Sigmoid colon (tissue), 6 donors: ENCODE measurements at regions not wholly inside any gene's neighbourhood (a gene's known extent, or its start where the extent isn't known, plus 50 kb on each side); places are given as distances from the start of the nearest gene placed in this dataset.
"Not testable (repeated sequence)": the region's sequence is repeated elsewhere in the genome, so short reads cannot be mapped to it uniquely, and the experiment has no call there.

Experiments used
- DNase-seq: peaks from one replicate; pipeline ENCODE4 v3.0.0-alpha.2; 2019
- H3K27ac ChIP-seq, 4 donors: fragments of 200-600 bp; sonication (generic); one replicate each; pipeline ENCODE4 v1.5.1; 2016 to 2019; ENCODE audit warnings: mild to moderate bottlenecking in 1 of 4
- H3K27me3 ChIP-seq, 3 donors: fragments of 200-600 bp; sonication (generic); one replicate each; pipeline ENCODE4 v1.5.1; 2019; ENCODE audit warnings: mild to moderate bottlenecking in 1 of 3
- H3K36me3 ChIP-seq, 4 donors: fragments of 200-600 bp; sonication (generic); one replicate each; pipeline ENCODE4 v1.5.1; 2016 to 2019
- H3K4me1 ChIP-seq, 4 donors: fragments of 200-600 bp; sonication (generic); one replicate each; pipeline ENCODE4 v1.5.1; 2017 to 2019
- H3K4me3 ChIP-seq, 4 donors: fragments of 200-600 bp; sonication (generic); one replicate each; pipeline ENCODE4 v1.5.1; 2017 to 2019; ENCODE audit warnings: mild to moderate bottlenecking in 2 of 4, moderate library complexity in 1 of 4
- H3K9me3 ChIP-seq, 4 donors: fragments of 200-600 bp in 3 of 4; sonication (generic) in 3 of 4; one replicate each; pipeline versions ENCODE4 v1.5.1 to v1.6.1; 2013 to 2019
- EP300 ChIP-seq, 4 donors: sonication (generic); formaldehyde crosslinking; IDR thresholded peaks; one replicate each; pipeline ENCODE4 v1.6.1; 2017; ENCODE audit warnings: antibody characterized with exemption in 4 of 4
- POLR2A ChIP-seq, 2 donors: fragments of 450-650 bp; IDR thresholded peaks; one replicate each; pipeline ENCODE4 v1.6.1; 2016; ENCODE audit warnings: antibody characterized with exemption in 2 of 2, mild to moderate bottlenecking in 2 of 2, moderate library complexity in 2 of 2
- POLR2AphosphoS5 ChIP-seq, 4 donors: sonication (generic); formaldehyde crosslinking; IDR thresholded peaks; one replicate each; pipeline ENCODE4 v1.6.1; 2017; ENCODE audit warnings: antibody characterized with exemption in 4 of 4
- WGBS, 2 donors: extraction: QIAGEN DNeasy Blood & Tissue Kit; methylation state at CpG; one replicate each; pipeline ENCODE4 v1.1.7; 2013; 5-methylcytosine and 5-hydroxymethylcytosine counted together
- intact Hi-C: fragments of 100-400 bp; cut with DNase I; formaldehyde crosslinking; loops from one replicate; pipeline ENCODE4 v1.15.1; 2023
- TF ChIP-seq, protein P1 (sequence below), 4 experiments: fragments of 450-650 bp in 3 of 4; fragments of 200-600 bp in 1 of 4; IDR thresholded peaks; one replicate each; pipeline ENCODE4 v1.5.1; 2016 to 2019; ENCODE audit warnings: antibody characterized with exemption in 4 of 4, mild to moderate bottlenecking in 3 of 4, moderate library complexity in 2 of 4
- donor health status: healthy with polysubstance abuse.
- donor health status: healthy.

DNA sequence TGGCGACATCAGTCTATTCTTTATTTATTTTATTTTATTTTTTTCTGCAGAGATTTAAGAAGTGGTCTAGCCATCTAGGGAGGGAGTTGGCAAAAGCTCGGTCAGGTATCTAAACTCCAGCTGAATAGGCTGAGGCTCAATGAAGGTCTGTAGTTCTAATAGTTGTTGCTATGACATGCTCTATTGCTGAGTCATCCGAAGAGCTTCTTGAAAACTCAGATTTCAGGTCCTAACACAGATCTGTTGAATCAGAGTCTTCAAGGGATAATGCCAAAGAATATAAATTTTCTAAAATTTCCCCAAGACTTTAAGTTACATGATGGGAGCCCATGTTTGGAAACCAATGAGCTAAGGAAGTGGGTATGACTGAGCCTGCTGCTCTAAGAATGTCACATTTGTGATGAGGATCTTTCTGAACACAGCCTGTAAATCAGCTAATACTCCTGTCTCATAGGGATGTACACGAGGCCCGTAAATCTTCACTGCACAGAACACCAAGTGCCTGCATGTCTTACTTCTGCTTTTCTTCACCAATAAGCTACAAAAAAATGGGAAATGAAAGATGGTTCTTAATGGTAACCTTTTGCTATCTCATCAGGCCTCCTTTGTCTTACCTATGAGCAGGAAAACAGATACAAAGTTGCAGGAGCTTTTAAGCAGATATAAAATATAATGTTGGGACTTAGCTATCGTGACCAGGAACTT, 901.4 kb upstream of the API5 start:
- Histone ChIP-seq H3K36me3 (no peaks in the 10 kb centered on the region), H3K4me3 (no peak overlapping the region), H3K4me1 (no peaks in the 10 kb centered on the region), H3K9me3 (peaks cover 0 to 3% (median 0%) of the 10 kb centered on the region in 4 donors), H3K27ac (no peak overlapping the region), H3K27me3 (no peaks in the 10 kb centered on the region)
- intact Hi-C loops, result no loop called here
- WGBS, 2 donors, result 59 to 71% methylated on average over 6 of the region's 6 CpGs
- DNase-seq, result no peak
- TF ChIP-seq, protein P1, sequence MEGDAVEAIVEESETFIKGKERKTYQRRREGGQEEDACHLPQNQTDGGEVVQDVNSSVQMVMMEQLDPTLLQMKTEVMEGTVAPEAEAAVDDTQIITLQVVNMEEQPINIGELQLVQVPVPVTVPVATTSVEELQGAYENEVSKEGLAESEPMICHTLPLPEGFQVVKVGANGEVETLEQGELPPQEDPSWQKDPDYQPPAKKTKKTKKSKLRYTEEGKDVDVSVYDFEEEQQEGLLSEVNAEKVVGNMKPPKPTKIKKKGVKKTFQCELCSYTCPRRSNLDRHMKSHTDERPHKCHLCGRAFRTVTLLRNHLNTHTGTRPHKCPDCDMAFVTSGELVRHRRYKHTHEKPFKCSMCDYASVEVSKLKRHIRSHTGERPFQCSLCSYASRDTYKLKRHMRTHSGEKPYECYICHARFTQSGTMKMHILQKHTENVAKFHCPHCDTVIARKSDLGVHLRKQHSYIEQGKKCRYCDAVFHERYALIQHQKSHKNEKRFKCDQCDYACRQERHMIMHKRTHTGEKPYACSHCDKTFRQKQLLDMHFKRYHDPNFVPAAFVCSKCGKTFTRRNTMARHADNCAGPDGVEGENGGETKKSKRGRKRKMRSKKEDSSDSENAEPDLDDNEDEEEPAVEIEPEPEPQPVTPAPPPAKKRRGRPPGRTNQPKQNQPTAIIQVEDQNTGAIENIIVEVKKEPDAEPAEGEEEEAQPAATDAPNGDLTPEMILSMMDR (IDR thresholded peaks at IDR 0.05), result no peak
- TF ChIP-seq POLR2AphosphoS5 (IDR thresholded peaks at IDR 0.05), result no peak
- TF ChIP-seq POLR2A (IDR thresholded peaks at IDR 0.05), result no peak
- TF ChIP-seq EP300 (IDR thresholded peaks at IDR 0.05), result no peak

DNA sequence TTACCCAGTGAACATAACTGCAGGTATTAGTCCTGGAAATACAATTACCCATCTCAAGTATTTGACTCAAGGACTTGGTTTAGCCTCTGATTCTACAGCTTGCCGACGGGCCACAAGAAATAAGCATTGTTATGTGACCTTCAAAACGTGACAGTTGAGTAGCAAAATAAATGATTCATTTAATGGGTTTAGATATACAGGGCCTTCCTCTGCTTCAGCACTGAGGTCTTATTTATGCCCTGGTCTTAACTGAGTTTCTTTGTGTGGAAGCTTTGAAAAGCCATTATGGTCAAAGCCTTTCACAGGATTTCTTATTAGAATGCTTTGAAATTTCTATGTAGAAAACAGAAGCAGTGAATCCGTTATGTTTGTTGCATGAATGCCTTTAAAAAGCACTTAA, 899.2 kb upstream of the API5 start:
- TF ChIP-seq, protein P1 (IDR thresholded peaks at IDR 0.05), result no peak
- TF ChIP-seq EP300 (IDR thresholded peaks at IDR 0.05), result no peak
- TF ChIP-seq POLR2AphosphoS5 (IDR thresholded peaks at IDR 0.05), result no peak
- no peak for TF ChIP-seq POLR2A (IDR thresholded peaks at IDR 0.05)
- no peak for DNase-seq
- Histone ChIP-seq H3K27ac (no peak overlapping the region), H3K27me3 (no peaks in the 10 kb centered on the region), H3K4me3 (no peak overlapping the region), H3K9me3 (peaks cover 0 to under 1% (median 0%) of the 10 kb centered on the region in 4 donors), H3K4me1 (no peaks in the 10 kb centered on the region), H3K36me3 (no peaks in the 10 kb centered on the region)
- 51 to 64% methylated on average over 4 of the region's 4 CpGs for WGBS, 2 donors
- intact Hi-C loops, result no loop called here

DNA sequence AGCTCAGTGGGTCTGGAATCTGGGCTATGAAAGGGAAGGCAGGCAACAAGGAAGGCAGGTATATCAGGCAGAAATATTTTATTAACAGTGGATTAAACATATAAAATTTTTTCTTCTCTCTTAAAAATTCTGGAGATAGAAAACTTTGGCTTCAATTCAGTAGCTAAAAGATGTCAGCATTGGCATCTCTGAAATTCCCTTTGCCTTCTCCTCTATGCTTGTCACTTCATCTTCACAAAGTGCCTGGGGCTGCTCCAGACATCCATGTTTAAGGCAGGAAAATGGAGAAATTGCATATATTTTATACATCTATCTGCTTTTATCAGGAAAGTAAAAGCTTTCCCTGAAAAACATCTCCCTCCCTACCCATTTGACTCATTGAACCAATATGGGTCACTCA, 894.1 kb upstream of the API5 start:
- no peak overlapping the region for H3K27ac ChIP-seq
- no peaks in the 10 kb centered on the region for H3K36me3 ChIP-seq
- no peaks in the 10 kb centered on the region for H3K27me3 ChIP-seq
- no peak for TF ChIP-seq POLR2A (IDR thresholded peaks at IDR 0.05)
- TF ChIP-seq POLR2AphosphoS5 (IDR thresholded peaks at IDR 0.05), result no peak
- TF ChIP-seq, protein P1 (IDR thresholded peaks at IDR 0.05), result no peak
- no peak for TF ChIP-seq EP300 (IDR thresholded peaks at IDR 0.05)
- H3K9me3 ChIP-seq, result no peaks in the 10 kb centered on the region
- intact Hi-C loops, result no loop called here
- H3K4me3 ChIP-seq, result no peak overlapping the region
- H3K4me1 ChIP-seq, result no peaks in the 10 kb centered on the region
- DNase-seq, result no peak

DNA sequence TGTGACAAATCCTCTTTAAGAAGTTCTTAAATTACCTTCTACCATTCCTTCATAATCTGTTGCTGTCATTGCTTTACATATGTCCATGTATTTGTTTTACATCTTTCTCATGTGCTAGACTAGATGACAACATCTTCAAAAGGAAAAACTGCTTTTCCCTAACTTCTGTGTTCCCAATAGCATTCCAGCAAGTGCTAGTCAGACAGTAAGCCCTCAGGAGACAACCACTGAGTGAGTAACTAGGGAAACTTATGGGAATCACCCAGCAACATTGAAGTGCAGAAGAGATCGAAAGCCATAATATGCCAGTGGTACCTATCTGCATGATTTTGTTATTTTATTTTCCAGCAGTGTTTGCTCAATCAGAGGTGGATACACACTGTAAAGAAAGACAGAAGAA, 889.7 kb upstream of the API5 start:
- H3K27me3 ChIP-seq, result no peaks in the 10 kb centered on the region
- TF ChIP-seq POLR2AphosphoS5 (IDR thresholded peaks at IDR 0.05), result no peak
- no peaks in the 10 kb centered on the region for H3K9me3 ChIP-seq
- no peak overlapping the region for H3K4me3 ChIP-seq
- intact Hi-C loops, result no loop called here
- H3K36me3 ChIP-seq, result no peaks in the 10 kb centered on the region
- DNase-seq, result no peak
- WGBS, 2 donors, result 97 to 99% methylated on average over 1 of the region's 1 CpG
- no peak overlapping the region for H3K27ac ChIP-seq
- no peaks in the 10 kb centered on the region for H3K4me1 ChIP-seq

DNA sequence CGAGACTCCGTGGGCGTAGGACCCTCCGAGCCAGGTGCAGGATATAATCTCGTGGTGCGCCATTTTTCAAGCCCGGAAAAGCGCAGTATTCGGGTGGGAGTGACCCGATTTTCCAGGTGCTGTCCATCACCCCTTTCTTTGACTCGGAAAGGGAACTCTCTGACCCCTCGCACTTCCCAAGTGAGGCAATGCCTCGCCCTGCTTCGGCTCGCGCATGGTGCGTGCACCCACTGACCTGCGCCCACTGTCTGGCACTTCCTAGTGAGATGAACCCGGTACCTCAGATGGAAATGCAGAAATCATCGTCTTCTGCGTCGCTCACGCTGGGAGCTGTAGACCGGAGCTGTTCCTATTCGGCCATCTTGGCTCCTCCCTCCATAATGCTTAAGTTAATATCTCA, 876.9 kb upstream of the API5 start:
- H3K27me3 ChIP-seq, H3K9me3 ChIP-seq, H3K4me3 ChIP-seq, H3K4me1 ChIP-seq, H3K27ac ChIP-seq, DNase-seq, intact Hi-C loops, H3K36me3 ChIP-seq: not testable (repeated sequence)
- 94 to 96% methylated on average over 25 of the region's 25 CpGs for WGBS, 2 donors

DNA sequence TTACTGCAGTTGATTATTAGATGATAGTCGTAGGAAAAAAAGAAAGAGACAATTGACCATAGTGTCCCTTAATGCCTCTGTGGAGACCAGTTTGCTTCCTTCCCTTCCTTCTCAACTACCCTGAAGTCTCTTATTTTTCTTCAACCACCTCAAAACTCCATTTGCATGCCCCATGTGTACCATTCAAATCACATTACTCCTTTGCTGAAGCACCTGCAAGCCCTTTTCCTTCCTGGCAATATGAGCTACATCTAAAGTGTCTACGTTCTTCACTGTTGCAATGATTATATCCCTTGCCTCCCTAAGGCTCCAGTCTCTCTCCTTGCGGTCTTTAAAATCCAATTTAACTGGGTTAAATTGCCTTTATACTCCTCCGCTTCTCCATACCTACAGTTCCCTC, 867.4 kb upstream of the API5 start:
- no peak for TF ChIP-seq POLR2AphosphoS5 (IDR thresholded peaks at IDR 0.05)
- TF ChIP-seq POLR2A (IDR thresholded peaks at IDR 0.05), result no peak
- no peak for TF ChIP-seq EP300 (IDR thresholded peaks at IDR 0.05)
- TF ChIP-seq, protein P1 (IDR thresholded peaks at IDR 0.05), result no peak
- H3K4me1 ChIP-seq, result no peaks in the 10 kb centered on the region
- H3K4me3 ChIP-seq, result no peak overlapping the region
- intact Hi-C loops, result no loop called here
- no peaks in the 10 kb centered on the region for H3K36me3 ChIP-seq
- H3K27ac ChIP-seq, result no peak overlapping the region
- WGBS, 2 donors, result 66 to 78% methylated on average over 4 of the region's 4 CpGs
- no peaks in the 10 kb centered on the region for H3K27me3 ChIP-seq
- DNase-seq, result no peak
- H3K9me3 ChIP-seq, result no peaks in the 10 kb centered on the region
